ENCODE measurements at regions not wholly inside any gene's neighbourhood (a gene's known extent, or its start where the extent isn't known, plus 50 kb on each side); places are given as distances from the start of the nearest gene placed in this dataset.
"Not testable (repeated sequence)": the region's sequence is repeated elsewhere in the genome, so short reads cannot be mapped to it uniquely, and the experiment has no call there.

DNA sequence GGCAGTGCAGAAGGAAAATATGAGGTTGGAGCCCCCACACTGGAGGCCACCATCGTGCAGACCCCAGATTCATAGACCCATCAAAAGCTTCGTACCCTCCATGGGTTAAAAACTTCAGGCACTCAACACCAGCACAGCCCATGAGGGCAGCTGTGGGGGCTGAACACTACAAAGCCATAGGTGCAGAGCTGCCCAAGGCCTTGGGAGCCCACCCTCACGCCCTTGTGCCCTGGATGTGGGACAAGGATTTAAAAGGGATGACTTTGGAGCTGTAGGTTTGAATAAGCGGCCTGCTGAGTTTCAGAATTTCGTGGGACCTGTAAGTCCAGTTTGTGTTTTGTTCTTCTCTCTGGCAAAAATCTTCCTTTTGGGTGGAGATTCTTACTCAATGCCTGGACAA lies 747.6 kb downstream of the SPATA31A6 start:
- H3K4me3 ChIP-seq (ENCODE audit: low read depth, low read length); DNase-seq (ENCODE audit: low read depth): not testable (repeated sequence)

DNA sequence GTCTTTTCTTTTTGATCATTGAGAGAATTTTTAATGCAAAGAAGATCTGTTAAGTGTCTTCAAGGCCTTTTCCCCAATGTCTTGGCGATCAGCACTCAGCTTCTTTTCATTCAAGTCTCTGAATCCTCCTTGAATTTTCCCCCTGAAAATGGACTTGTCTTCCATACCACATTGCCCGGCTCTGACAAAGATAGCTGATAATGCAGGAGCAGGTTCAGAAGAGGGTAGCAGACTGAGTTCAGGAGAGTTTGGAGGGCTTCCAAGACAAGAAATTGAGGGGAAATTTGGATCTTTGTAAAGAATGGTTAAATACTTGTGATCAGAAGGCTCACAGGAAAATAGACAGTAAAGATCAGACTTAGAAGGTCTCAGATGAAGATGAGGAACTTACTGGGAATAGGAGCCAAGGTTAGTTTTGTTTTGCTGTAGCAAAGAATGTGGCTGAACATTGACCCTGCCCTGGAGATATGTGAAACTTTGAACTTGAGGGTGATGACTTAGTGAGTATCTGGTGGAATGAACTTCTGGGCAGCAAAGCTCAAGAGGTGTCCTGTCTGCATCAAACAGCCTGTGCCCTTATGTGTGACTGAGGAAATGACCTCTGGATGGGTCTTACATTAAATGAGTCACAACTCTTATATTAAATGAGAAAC lies 754.2 kb downstream of the SPATA31A6 start:
- H3K4me3 ChIP-seq (ENCODE audit: low read depth, low read length) = not testable (repeated sequence)

GRCh38 chr9:42947050-42947449 lies 763.6 kb downstream of the SPATA31A6 start:
- H3K4me3 ChIP-seq (ENCODE audit: low read depth, low read length); DNase-seq (ENCODE audit: low read depth): not testable (repeated sequence)

More for the DNA sequence above, 754.2 kb downstream of the SPATA31A6 start:
- not testable (repeated sequence) for DNase-seq (ENCODE audit: low read depth)

DNA sequence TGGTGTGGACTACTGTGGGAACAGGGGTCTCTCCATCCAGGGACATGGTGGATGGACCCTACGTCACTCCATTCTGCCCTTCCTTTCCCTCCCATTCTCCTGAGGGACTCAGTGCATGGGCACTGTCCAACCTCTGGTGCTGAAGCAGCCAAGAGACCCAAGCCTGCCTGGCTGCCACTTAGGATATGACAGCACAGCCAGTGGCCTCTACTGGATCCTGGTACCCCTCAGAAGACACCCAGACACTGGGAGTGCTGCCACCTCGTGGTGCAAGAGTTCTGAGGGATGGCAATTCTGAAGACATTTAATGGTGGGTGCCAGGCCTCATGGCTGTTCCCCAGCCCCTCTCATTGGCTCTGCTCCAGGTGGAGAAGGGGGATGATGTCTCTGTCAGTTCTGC lies 767.8 kb downstream of the SPATA31A6 start:
- H3K4me3 ChIP-seq (ENCODE audit: low read depth, low read length); DNase-seq (ENCODE audit: low read depth): not testable (repeated sequence)

GRCh38 chr9:42965155-42965554 lies 781.7 kb downstream of the SPATA31A6 start:
- not testable (repeated sequence) for DNase-seq (ENCODE audit: low read depth)

More for the DNA sequence above, 767.8 kb downstream of the SPATA31A6 start:
- TF ChIP-seq CTCF (IDR thresholded peaks at IDR 0.05; ENCODE audit: low read depth, low read length, missing control alignments) = peak; percentile 13

GRCh38 chr9:42971872-42972271 lies 788.4 kb downstream of the SPATA31A6 start:
- H3K4me3 ChIP-seq (ENCODE audit: low read depth, low read length); DNase-seq (ENCODE audit: low read depth): not testable (repeated sequence)

More at GRCh38 chr9:42965155-42965554, 781.7 kb downstream of the SPATA31A6 start:
- H3K4me3 ChIP-seq (ENCODE audit: low read depth, low read length) = not testable (repeated sequence)

GRCh38 chr9:42974725-42975124 lies 791.3 kb downstream of the SPATA31A6 start:
- not testable (repeated sequence) for H3K4me3 ChIP-seq (ENCODE audit: low read depth, low read length); DNase-seq (ENCODE audit: low read depth)

- DNase-seq (ENCODE audit: low read depth); H3K4me3 ChIP-seq (ENCODE audit: low read depth, low read length): not testable (repeated sequence)
Measured at GRCh38 chr9:42984761-42985160, 801.3 kb downstream of the SPATA31A6 start.

All from GM12864 (cell line).